ENCODE measurements at regions not wholly inside any gene's neighbourhood (a gene's known extent, or its start where the extent isn't known, plus 50 kb on each side); places are given as distances from the start of the nearest gene placed in this dataset.
A peak's percentile ranks its signal among the peaks of the same experiment; 100 is the strongest.

- Histone ChIP-seq H3K4me2 (no peak overlapping the region), H3K27ac (no peak overlapping the region), H3K36me3 (ENCODE audit: low read depth) (no peaks in the 10 kb centered on the region), H3K9me3 (ENCODE audit: insufficient read depth, low read depth) (peaks cover 10% of the 10 kb centered on the region; the same call in 1 of the 2 replicates), H3K4me1 (replicated peaks; ENCODE audit: insufficient read depth) (peaks cover 14% of the 10 kb centered on the region), H3K27me3 (ENCODE audit: insufficient read depth, low read depth) (no peaks in the 10 kb centered on the region), H3F3A (ENCODE audit: insufficient read depth, low read depth) (peaks cover 6% of the 10 kb centered on the region; the same call in 1 of the 2 replicates), H4K20me1 (ENCODE audit: insufficient read depth) (no peaks in the 10 kb centered on the region), H3K79me2 (ENCODE audit: low read depth) (no peaks in the 10 kb centered on the region), H3K9me2 (ENCODE audit: insufficient read depth) (no peaks in the 10 kb centered on the region), H3K4me3 (no peak overlapping the region), H2AFZ (no peak overlapping the region)
- BruUV-seq (replicated peaks) = no TSS peak
- ChIA-PET CTCF (no interaction called here), POLR2A (ENCODE audit: unreplicated experiment) (interaction anchor here (0.6 kb wide), 1 partner anchor 260 kb away, joined by 5 read pairs; no protein-coding TSS in a partner anchor)
- intact Hi-C loops (cut with micrococcal nuclease; ENCODE audit: unreplicated experiment) = loop anchor here (5.0 kb wide), 1 partner anchor 46 kb away; no protein-coding TSS in a partner anchor
- TF ChIP-seq EZH2 (IDR thresholded peaks at IDR 0.05; ENCODE audit: low read depth) = no peak
- TF ChIP-seq CTCF (conservative IDR thresholded peaks at IDR 0.05) = no peak
- DNase-seq = no peak
Observed at GRCh38 chr3:177396733-177397132, 199.5 kb upstream of the TBL1XR1 start.

- DNase-seq = peak in 1 of 2 experiments; percentile 43
- POLR2A ChIA-PET (ENCODE audit: unreplicated experiment) = no interaction called here
- peaks cover 12% of the 10 kb centered on the region for H3K4me1 ChIP-seq (replicated peaks; ENCODE audit: insufficient read depth)
- no peak overlapping the region for H3K4me3 ChIP-seq
- H3F3A ChIP-seq (ENCODE audit: insufficient read depth, low read depth) = no peaks in the 10 kb centered on the region
- no TSS peak for BruUV-seq (replicated peaks)
- H3K27me3 ChIP-seq (ENCODE audit: insufficient read depth, low read depth) = no peaks in the 10 kb centered on the region
- intact Hi-C loops (cut with micrococcal nuclease; ENCODE audit: unreplicated experiment) = no loop called here
- H3K36me3 ChIP-seq (ENCODE audit: low read depth) = no peaks in the 10 kb centered on the region
- H2AFZ ChIP-seq = no peak overlapping the region
- CTCF ChIA-PET = interaction anchor here (0.6 kb wide), 1 partner anchor 1563 kb away, joined by 3 read pairs; no protein-coding TSS in a partner anchor
- H3K79me2 ChIP-seq (ENCODE audit: low read depth) = no peaks in the 10 kb centered on the region
- 0 out of 2 replicates have a peak overlapping the region, but pooled peaks have one; percentile 15 for H3K4me2 ChIP-seq
- H3K9me2 ChIP-seq (ENCODE audit: insufficient read depth) = no peaks in the 10 kb centered on the region
- no peaks in the 10 kb centered on the region for H4K20me1 ChIP-seq (ENCODE audit: insufficient read depth)
- peaks cover 10% of the 10 kb centered on the region; the same call in 1 of the 2 replicates for H3K9me3 ChIP-seq (ENCODE audit: insufficient read depth, low read depth)
- H3K27ac ChIP-seq = no peak overlapping the region
- TF ChIP-seq EZH2 (IDR thresholded peaks at IDR 0.05; ENCODE audit: low read depth) = no peak
- TF ChIP-seq CTCF (conservative IDR thresholded peaks at IDR 0.05) = no peak
Observed at GRCh38 chr3:177401375-177401774, 204.1 kb upstream of the TBL1XR1 start.

GRCh38 chr3:177402533-177402932 is 205.3 kb upstream of the TBL1XR1 start:
- Histone ChIP-seq H2AFZ (no peak overlapping the region), H3K4me2 (no peak overlapping the region), H4K20me1 (ENCODE audit: insufficient read depth) (no peaks in the 10 kb centered on the region), H3K27me3 (ENCODE audit: insufficient read depth, low read depth) (no peaks in the 10 kb centered on the region), H3K36me3 (ENCODE audit: low read depth) (no peaks in the 10 kb centered on the region), H3K9me2 (ENCODE audit: insufficient read depth) (no peaks in the 10 kb centered on the region), H3K4me1 (replicated peaks; ENCODE audit: insufficient read depth) (peaks cover 12% of the 10 kb centered on the region), H3F3A (ENCODE audit: insufficient read depth, low read depth) (no peaks in the 10 kb centered on the region), H3K27ac (no peak overlapping the region), H3K79me2 (ENCODE audit: low read depth) (no peaks in the 10 kb centered on the region), H3K4me3 (no peak overlapping the region), H3K9me3 (ENCODE audit: insufficient read depth, low read depth) (0 out of 2 replicates have a peak, but pooled peaks cover 5% of the 10 kb centered on the region)
- intact Hi-C loops (cut with micrococcal nuclease; ENCODE audit: unreplicated experiment) = no loop called here
- BruUV-seq (replicated peaks) = no TSS peak
- ChIA-PET POLR2A (ENCODE audit: unreplicated experiment) (no interaction called here), CTCF (no interaction called here)
- DNase-seq = no peak
- TF ChIP-seq CTCF (conservative IDR thresholded peaks at IDR 0.05) (no peak), EZH2 (IDR thresholded peaks at IDR 0.05; ENCODE audit: low read depth) (no peak)

Data from PC-9 (cell line).